ENCODE measurements at regions not wholly inside any gene's neighbourhood (a gene's known extent, or its start where the extent isn't known, plus 50 kb on each side); places are given as distances from the start of the nearest gene placed in this dataset.

GRCh38 chr11:29353833-29354232, 663.0 kb downstream of the KCNA4 start:
- no peak overlapping the region for H3K27ac ChIP-seq (ENCODE audit: low read length in 2 of 2)
- Mint-ChIP-seq H3K27me3 (no peaks in the 10 kb centered on the region), H3K9me3 (ENCODE audit: insufficient read depth) (peaks cover 3% of the 10 kb centered on the region), H3K4me3 (no peak overlapping the region), H3K4me1 (no peaks in the 10 kb centered on the region), H3K27ac (no peak overlapping the region)
- POLR2A ChIA-PET = no interaction called here
- H3K9ac ChIP-seq (ENCODE audit: low read length) = no peak overlapping the region
- intact Hi-C loops (cut with micrococcal nuclease) = no loop called here
- H3K36me3 ChIP-seq (replicated peaks in 1 of 2; ENCODE audit: control extremely low read depth in 1 of 2, control insufficient read depth in 1 of 2, extremely low read depth in 1 of 2, insufficient read depth in 2 of 2, low read length in 1 of 2) = no peaks in the 10 kb centered on the region
- no peak for DNase-seq
- H3K9me3 ChIP-seq (ENCODE audit: control extremely low read depth in 1 of 3, control insufficient read depth in 2 of 3, insufficient read depth in 1 of 3, low read length in 2 of 3) = no peaks in the 10 kb centered on the region
- no CpG with 5 or more reads among the region's 1 CpG for WGBS (ENCODE audit: insufficient coverage)
- no peaks in the 10 kb centered on the region for H3K79me2 ChIP-seq (ENCODE audit: control insufficient read depth, insufficient read depth, low read length)
- CTCF ChIA-PET = no interaction called here
- TF ChIP-seq CTCF (IDR thresholded peaks at IDR 0.05) (no peak), EZH2 (IDR thresholded peaks at IDR 0.05; ENCODE audit: borderline replicate concordance, insufficient read depth, low read depth, low read length, poor library complexity, severe bottlenecking) (no peak)
- no peaks in the 10 kb centered on the region for H4K20me1 ChIP-seq (ENCODE audit: control insufficient read depth, insufficient read depth, low read length, poor library complexity, severe bottlenecking)
- H3K27me3 ChIP-seq (replicated peaks in 1 of 4; ENCODE audit: control extremely low read depth in 1 of 4, control insufficient read depth in 3 of 4, insufficient read depth in 4 of 4, low read length in 3 of 4) = no peaks in the 10 kb centered on the region
- no peak overlapping the region for H3K4me3 ChIP-seq (ENCODE audit: control extremely low read depth in 1 of 5, extremely low read depth in 1 of 5, insufficient read depth in 1 of 5, low read depth in 2 of 5, low read length in 4 of 5)
- no peak overlapping the region for H2AFZ ChIP-seq (ENCODE audit: insufficient read depth, low read depth, low read length, poor library complexity, severe bottlenecking)
- H3K4me2 ChIP-seq (replicated peaks; ENCODE audit: low read depth, low read length, poor library complexity, severe bottlenecking) = no peak overlapping the region
- ATAC-seq (ENCODE audit: low read depth) = no peak
- no peaks in the 10 kb centered on the region for H3K4me1 ChIP-seq (ENCODE audit: control insufficient read depth in 2 of 2, insufficient read depth in 2 of 2, low read length in 2 of 2)

- WGBS (ENCODE audit: insufficient coverage) = no CpG with 5 or more reads among the region's 3 CpGs
These were observed 664.5 kb downstream of the KCNA4 start for GRCh38 chr11:29352273-29352795.

More at GRCh38 chr11:29352273-29352795, 664.5 kb downstream of the KCNA4 start:
- no peak overlapping the region for H3K4me3 ChIP-seq (ENCODE audit: control extremely low read depth in 1 of 5, extremely low read depth in 1 of 5, insufficient read depth in 1 of 5, low read depth in 2 of 5, low read length in 4 of 5)
- no peaks in the 10 kb centered on the region for H3K9me3 ChIP-seq (ENCODE audit: control extremely low read depth in 1 of 3, control insufficient read depth in 2 of 3, insufficient read depth in 1 of 3, low read length in 2 of 3)
- Mint-ChIP-seq H3K27ac (no peak overlapping the region), H3K4me1 (no peaks in the 10 kb centered on the region), H3K4me3 (no peak overlapping the region), H3K27me3 (no peaks in the 10 kb centered on the region), H3K9me3 (ENCODE audit: insufficient read depth) (peaks cover 3% of the 10 kb centered on the region)
- intact Hi-C loops (cut with micrococcal nuclease) = no loop called here
- no peak overlapping the region for H2AFZ ChIP-seq (ENCODE audit: insufficient read depth, low read depth, low read length, poor library complexity, severe bottlenecking)
- no peak overlapping the region for H3K27ac ChIP-seq (ENCODE audit: low read length in 2 of 2)
- no peak overlapping the region for H3K4me2 ChIP-seq (replicated peaks; ENCODE audit: low read depth, low read length, poor library complexity, severe bottlenecking)
- CTCF ChIA-PET = no interaction called here
- TF ChIP-seq EZH2 (IDR thresholded peaks at IDR 0.05; ENCODE audit: borderline replicate concordance, insufficient read depth, low read depth, low read length, poor library complexity, severe bottlenecking) = no peak
- TF ChIP-seq CTCF (IDR thresholded peaks at IDR 0.05) = no peak
- no peaks in the 10 kb centered on the region for H3K27me3 ChIP-seq (replicated peaks in 1 of 4; ENCODE audit: control extremely low read depth in 1 of 4, control insufficient read depth in 3 of 4, insufficient read depth in 4 of 4, low read length in 3 of 4)
- ATAC-seq (ENCODE audit: low read depth) (no peak), DNase-seq (no peak)
- POLR2A ChIA-PET = no interaction called here
- H3K4me1 ChIP-seq (ENCODE audit: control insufficient read depth in 2 of 2, insufficient read depth in 2 of 2, low read length in 2 of 2) = no peaks in the 10 kb centered on the region
- H4K20me1 ChIP-seq (ENCODE audit: control insufficient read depth, insufficient read depth, low read length, poor library complexity, severe bottlenecking) = no peaks in the 10 kb centered on the region
- no peaks in the 10 kb centered on the region for H3K79me2 ChIP-seq (ENCODE audit: control insufficient read depth, insufficient read depth, low read length)
- H3K36me3 ChIP-seq (replicated peaks in 1 of 2; ENCODE audit: control extremely low read depth in 1 of 2, control insufficient read depth in 1 of 2, extremely low read depth in 1 of 2, insufficient read depth in 2 of 2, low read length in 1 of 2) = no peaks in the 10 kb centered on the region
- no peak overlapping the region for H3K9ac ChIP-seq (ENCODE audit: low read length)

All from B cell (primary cell).